CD4-positive, alpha-beta T cell treated with Interleukin-2 at 100 ng/mL for 4 hours (primary cell): ENCODE measurements at regions not wholly inside any gene's neighbourhood (a gene's known extent, or its start where the extent isn't known, plus 50 kb on each side); places are given as distances from the start of the nearest gene placed in this dataset.
"Not testable (repeated sequence)": the region's sequence is repeated elsewhere in the genome, so short reads cannot be mapped to it uniquely, and the experiment has no call there.

ENCODE experiments used
- DNase-seq: peaks from one replicate; pipeline ENCODE4 v3.0.0-alpha.2; 2020; ENCODE audit warnings: low spot score

DNA sequence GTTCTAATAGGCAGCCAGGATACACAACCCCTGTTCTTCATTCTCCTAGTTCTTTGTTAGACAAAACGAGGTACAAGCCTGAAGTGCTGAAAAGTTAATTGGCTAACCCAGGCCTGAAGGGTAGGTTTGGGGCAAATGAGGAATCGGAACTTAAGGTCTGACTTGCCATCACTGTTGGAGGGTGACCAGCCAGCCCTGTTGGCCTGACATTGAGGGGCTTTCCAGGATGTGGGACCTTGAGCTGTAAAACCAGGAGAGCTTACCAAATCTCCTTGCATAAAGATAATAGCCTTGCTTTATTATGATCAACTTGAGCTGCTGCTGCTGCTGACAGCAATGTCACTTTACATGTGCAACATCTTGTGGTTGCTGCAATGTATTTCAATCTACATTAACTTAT, 256.0 kb downstream of the VAPA start:
- DNase-seq: no peak

DNA sequence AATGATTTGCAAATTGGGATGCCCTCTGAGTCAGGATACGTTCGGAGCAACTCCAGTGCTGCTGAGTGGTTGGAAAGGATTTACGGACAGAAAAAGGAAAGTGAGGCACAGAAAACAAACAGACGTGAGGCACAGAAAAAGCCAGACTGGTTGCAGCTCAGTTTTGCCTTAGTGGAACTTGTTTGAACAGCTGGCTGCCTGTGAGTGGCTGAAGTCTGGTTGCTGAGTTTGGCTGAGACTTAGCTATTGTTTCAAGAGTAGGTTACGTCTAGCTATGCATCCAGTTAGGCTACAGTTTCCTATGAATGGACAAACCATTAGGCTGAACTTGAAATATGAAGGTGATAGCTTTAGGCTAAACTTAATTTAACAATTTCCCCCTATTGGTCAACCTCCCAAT, 256.6 kb downstream of the VAPA start:
- DNase-seq: no peak

DNA sequence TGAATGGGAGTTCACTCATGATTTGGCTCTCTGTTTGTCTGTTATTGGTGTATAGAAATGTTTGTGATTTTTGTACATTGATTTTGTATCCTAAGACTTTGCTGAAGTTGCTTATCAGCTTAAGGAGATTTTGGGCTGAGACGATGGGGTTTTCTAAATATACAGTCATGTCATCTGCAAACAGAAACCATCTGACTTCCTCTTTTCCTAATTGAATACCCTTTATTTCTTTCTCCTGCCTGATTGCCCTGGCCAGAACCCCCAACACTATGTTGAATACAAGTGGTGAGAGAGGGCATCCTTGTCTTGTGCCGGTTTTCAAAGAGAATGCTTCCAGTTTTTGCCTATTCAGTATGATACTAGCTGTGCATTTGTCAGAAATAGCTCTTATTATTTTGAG, 261.5 kb downstream of the VAPA start:
- not testable (repeated sequence) for DNase-seq

DNA sequence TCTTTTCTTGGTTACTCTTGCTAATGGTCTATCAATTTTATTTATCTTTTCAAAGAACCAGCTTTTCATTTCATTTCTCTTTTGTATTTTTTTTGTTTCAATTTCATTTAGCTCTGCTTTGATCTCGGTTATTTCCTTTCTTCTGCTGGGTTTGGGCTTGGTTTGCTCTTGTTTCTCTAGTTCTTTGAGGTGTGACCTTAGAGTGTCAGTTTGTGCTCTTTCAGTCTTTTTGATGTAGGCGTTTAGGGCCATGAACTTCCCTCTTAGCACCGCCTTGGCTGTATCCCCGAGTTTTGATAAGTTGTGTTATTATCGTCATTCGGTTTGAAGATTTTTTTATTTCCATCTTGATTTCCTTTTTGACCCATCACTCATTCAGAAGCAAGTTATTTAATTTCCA, 265.5 kb downstream of the VAPA start:
- DNase-seq: not testable (repeated sequence)

DNA sequence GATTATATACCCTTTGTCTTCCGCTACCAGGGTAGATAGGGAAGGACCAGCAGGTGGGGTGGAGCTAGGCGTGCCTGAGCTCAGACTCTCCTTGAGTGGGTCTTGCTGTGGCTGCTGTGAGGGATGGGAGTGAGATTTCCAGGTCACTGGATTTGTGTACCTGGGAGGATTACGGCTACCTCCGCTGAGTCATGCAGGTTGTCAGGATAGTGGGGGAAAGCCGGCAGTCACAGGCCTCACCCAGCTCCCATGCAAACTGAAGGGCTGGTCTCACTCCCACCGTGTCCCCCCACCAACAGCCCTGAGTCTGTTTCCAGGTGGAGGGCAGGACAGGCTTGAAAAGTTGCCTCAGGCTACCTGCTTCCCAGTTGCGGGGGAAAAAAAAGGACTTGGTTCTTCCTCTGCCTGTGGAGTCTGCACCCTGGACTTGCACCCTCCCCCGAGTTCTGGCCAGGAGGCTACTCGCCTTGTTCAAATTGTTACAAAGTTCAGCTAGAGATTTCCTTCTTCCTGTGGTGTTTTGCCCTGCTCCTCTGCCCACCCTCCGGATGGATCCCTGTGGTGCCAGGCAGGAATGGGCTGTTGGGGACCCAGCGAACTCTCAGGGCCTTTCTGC, 268.3 kb downstream of the VAPA start:
- no peak for DNase-seq

DNA sequence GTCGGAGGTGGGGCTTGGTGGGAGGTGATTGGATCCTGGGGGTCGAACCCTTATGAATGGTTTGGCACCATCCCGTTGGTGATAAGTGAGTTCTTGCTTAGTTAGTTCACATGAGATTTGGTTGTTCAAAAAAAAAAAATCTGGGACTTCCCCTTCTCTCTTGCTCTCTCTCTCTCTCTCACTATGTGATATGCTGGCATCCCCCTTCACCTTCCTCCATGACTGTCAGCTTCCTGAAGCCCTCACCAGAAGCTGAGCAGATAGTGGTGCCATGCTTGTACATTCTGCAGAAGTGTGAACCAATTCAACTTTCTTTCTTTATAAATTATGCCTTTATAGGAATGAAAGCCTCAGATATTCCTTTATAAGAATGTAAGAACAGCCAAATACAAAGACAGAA, 269.7 kb upstream of the APCDD1 start:
- no peak for DNase-seq

DNA sequence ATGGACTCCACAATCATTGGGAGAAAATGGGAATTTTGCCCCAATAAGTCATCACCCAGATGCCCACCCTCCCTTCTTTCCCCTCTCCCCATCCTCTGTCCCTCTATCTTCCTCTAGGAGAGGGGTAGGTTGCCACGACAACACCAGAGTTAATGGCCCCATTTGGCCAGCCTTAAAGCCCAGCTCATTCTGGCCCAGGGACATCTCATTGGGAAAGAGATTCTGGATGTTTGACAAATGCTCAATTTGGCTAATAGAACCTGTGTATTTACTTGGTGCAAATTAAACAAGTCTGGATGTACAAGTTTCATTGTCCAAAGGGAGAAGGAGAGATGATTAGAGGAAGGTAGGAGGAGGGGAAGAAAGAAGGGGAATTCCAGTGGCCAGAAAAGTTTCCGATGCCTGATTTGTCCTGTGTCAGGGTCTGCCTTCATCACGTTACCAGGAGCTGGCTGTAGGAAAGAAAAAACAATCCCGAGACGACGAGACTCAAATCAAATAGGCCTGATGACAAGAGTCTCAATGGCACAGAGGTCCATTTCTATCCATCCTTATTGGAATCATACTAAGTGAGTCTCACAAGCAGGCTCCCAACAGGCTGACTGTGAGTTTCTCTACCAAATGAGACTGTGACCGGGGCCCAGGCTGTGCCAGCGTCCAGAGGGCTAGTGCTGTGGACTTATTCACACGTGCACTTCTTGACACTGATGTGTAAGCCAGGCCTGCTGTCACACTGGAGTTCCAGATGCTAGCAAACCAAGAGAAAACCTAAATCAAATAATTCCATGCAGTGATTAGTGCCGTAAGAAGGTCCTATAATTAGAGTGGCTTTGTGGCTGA, 265.2 kb upstream of the APCDD1 start:
- DNase-seq: no peak

DNA sequence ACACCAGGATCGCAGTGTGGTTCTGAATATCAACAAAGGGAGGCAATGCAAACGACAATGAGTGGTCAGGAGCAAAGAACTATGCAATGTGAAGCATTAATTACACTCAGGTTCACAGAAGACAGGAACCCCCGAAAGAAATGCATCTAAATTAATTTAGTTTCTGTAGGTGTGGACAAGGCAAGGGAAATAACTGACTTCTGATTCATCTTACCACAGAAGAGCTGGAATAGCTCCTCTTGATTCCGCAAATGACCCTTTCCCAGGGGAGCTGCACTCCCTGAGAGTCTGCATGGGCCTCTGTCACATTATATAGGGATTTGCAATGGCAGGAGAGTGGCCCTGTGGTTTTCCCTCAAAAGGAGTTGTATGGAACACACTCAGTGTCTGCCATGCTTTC, 263.9 kb upstream of the APCDD1 start:
- no peak for DNase-seq

DNA sequence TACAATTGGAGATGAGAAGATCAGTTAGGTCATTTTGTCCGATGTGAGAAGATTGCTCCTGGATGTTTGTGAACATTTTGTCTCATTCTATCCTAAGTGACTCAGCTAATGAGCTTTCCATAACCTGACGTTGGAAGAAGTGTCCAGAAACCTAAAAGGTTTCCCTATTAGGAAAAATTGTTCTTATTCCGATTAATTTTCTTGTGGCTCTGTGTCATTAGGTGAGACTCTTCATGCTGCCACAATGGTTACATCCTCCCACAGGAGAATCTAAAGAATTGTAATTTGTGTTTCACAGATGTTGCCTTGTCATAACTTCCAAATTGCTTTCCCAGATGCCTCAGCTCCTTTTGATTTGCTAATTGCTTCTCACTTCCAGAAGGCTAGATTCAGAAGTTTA, 261.0 kb upstream of the APCDD1 start:
- DNase-seq: no peak

DNA sequence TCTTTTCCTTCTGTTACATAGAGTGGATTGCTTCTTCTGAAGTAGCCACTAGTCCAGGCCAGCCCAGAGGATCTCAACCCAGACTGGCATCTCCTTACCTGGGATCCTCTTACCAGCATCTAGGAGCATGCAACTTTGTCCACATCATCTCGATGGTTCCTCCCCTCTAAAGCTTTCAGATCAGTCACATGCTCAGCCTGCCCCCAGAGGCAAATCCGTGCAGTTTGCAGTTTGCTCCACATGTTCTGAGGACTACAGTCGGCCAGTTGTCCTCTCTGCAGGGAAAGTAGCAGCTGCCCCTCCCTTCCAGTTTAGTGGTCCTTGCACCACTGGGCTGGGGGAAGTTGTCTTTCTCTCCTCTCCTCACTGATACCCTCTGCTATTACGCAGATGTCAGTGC, 259.8 kb upstream of the APCDD1 start:
- no peak for DNase-seq

DNA sequence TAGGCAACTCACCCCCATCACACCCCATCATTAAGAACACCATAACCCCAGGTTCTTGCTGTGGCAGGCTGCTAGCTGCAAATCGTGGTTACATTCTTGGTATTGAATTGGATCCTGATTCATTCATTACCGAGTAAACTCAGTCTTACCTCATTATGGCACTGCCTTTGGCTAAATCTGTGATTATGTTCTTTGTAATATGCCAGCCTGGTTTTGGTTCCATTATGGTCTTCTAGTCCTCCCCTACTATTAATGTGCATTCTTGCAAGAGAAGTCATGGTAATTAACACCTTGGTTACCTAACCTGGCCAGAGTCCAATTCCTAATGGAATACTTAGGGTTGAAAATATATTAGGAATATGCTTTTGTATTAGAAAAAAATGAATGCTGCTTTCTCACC, 258.9 kb upstream of the APCDD1 start:
- DNase-seq: no peak

DNA sequence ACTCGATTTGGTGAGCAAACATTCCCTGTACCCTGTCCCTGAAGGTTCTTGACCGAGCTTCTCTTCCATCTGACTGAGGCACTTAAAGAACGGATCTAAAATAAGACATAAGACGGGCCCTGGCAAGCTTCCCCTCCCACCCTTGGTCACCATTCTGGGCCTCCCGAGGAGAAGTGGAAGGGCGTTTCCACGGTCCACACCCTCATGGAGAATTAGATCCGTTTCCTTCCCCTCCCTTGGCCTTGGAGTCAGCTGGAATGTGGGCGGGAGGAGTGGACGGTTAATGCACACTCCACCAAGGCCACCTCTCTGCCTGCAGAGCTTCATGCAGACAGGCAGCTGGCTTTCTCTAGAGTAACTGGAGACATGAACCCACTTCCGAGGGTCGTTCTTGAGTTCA, 257.3 kb upstream of the APCDD1 start:
- no peak for DNase-seq

DNA sequence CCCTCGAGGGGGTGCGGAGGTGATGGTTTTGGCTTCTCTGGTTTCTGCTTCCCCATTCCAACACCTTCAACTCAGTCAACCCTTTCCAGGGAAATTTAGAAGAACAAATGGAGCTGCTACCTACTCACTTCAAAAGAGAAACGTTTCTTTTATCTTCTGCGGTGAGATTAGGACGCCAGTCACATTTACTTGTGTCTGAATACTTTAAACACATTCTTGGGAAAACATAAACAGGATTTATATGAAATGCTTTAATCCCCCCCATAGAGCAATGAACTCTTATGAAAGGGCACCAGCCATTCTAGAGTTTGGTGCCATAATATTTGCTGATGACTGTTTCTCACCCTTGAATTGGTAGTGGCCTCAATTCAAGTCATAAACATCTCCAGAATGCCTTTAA, 253.2 kb upstream of the APCDD1 start:
- no peak for DNase-seq

DNA sequence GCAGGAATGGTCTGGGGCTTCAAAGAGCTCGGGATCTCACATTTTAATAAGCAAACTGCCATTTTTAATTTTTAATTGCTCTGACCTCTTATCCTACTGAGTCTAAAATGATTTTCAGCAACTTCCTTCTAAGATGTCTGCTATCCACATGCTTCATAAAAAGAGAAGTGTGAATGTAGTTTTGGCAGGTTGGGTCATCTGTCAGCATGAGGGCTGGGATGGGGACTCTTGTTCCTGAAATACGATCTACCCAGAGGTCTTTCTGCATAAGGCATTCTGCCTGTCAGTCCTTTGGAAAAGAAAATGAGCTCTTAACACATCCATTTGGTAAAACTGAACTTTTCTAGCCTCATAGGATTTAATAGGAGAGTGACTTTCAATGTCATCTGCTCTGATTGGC, 252.8 kb upstream of the APCDD1 start:
- DNase-seq: no peak

DNA sequence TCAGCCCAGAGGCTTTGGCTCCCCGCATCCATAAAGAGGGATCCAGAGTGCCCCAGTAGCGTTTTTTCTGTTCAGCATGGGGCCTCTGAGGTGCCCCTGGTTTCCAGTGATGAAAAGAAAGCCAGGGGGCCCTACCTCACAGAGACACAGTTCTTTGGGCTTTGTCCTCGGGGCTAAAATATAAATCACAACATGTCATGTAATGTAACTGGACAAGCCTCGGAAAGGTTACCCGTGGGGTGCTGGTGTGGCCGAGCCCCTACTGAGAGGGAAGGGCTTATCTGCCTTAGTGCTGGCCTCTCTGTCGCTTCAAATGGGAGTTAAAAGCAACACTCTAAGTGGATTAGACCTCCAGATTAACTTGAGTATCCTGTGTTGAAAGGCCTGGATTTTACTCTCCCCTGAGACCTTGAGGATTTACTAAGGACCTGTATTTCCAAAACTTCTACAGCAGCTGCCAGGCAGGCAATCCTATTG, 251.6 kb upstream of the APCDD1 start:
- DNase-seq: no peak

DNA sequence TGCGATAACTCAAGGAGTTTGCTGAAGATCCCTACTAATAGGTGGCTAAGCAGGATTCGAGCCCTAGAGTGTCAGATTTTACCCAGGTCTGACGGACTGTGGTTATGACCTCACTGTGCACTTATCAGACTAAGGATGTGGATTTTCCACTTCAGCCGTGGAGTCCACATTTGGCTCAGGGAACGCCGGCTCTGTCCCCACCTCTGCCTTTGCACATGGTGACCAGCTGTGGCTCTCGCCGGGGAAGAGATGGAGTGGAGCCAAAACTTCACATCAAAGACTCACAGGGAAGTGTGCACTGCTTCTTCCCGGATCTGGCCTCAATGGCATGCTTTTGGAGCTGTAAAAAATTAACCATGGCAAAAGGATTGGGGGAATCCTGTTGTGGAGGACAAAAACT, 249.3 kb upstream of the APCDD1 start:
- DNase-seq: no peak

DNA sequence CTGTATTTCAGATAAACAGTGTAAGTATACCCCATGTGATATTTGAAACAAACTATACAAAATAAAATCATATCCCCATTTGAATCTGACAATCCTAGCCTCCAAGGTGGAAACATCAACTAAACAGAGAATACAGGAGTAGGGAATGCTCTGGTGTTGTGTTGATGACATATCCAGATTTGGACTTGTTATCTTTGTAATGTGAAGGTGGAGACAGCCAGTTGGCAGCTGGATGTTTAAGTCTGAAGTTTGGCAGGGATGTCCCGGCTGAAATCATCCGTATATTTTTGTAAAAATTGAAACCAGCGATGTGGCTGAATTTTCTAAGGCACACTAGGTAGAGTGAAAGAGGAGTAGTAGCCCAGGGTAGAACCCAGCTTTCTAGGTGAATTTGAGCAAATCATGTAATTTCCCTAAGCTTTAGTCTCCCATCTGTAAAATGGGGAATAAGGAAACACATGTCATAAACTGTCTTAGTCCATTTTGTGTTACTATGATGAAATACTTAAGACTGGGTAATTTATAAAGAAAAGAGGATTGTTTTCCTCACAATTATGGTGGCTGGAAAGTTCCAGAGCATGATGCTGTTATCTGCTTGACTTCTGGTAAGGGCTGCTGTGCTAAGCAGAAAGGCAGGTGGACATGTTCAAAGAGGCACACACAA, 246.6 kb upstream of the APCDD1 start:
- DNase-seq: no peak

DNA sequence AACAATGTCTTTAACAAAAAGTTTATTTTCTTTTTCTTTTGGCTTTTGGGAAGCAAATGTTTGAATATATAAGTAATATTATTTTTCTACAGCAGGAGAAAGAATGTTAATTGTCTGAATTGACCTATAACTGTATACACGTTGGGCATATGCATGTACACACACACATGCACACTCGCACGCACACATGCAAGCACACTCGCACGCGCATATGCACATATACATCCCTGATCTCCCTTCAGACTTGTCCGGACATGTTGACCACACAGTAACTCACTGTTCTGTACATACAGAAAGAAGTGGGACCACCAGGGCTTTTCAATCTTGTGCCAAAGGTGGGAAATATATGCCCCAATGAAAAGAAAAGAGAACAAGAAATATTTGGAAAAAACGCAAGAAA, 245.1 kb upstream of the APCDD1 start:
- no peak for DNase-seq

DNA sequence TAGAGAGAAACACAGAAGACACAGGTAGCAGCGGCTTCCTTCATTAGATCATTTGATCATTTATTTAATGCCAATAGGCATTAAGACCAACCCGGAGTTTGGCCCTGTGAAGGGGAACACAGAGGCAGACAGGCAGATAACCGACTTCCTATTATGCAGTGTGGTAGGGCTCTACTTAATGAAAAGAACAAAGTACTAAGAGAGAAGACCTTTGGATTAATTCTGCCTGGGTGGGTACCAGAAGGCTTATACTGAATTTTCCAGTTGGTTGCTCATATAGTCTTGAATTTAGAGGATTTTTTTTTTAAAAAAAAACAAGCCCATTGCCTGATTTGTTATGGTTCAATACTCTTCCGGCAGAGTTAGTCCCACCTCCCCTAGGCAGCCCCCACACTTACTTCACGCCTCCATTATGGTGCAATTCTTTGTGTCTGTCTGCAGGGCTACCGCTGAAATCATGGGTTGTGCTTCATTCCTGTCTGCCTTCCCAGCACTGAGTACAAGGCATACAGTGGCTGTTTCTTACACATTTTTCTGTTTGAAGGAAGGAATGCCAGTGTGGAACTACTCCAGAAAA, 244.3 kb upstream of the APCDD1 start:
- no peak for DNase-seq

DNA sequence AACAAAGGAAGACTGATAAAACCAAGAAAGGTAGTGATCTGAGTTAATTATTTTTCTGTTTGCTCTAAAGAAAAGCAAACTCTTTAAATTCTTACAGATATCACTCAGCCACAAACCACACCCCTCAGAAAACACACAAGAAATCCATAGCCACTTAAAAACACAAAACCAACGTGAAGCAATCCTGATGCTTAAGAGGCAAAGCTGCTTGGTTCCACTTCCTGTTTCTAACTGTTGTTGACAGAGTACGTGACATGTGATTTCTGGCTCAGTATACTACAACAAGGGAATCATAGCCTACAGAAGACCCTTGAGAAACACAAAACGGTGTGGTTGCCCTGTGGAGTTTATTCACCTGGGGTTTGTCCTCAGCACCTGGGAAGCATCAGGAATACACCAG, 240.9 kb upstream of the APCDD1 start:
- DNase-seq: peak; percentile 5

DNA sequence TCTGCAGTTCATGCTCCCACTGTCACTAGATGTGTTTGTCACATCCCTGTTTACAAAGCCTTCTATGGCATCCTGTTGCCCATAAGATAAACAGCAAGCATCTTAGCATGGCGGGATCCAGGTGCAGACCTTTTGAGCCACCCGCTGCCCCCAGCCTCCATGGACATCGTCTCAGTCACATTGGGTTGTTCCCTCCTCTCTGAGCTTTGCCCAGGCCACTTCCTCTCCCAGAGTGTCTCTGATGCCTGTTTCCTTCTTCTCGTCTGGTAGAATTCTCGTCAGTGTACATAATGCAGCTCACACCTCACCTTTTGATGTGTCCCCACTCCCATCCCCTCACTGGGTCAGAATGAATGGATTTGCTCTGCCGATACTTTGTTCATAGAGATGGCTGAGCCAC, 239.0 kb upstream of the APCDD1 start:
- no peak for DNase-seq

DNA sequence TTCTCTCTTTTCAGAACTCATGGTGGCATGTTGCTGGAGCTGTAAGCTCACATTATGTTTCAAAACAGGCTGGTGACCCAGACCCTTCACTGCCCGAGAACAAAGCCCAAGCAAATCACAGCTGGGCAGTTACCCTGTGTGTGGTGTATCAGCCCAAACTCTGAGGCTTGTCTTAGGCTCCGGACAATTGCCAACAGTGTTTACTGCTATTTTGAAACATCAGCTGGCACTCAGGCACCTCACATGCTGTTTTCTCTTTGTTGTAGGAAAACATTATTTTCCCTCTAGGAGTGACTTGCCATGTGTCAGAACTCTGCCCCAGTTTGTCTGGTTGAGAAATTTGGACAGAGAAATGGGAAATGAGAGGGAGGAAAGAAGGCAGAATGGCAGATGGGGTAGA, 237.6 kb upstream of the APCDD1 start:
- no peak for DNase-seq

DNA sequence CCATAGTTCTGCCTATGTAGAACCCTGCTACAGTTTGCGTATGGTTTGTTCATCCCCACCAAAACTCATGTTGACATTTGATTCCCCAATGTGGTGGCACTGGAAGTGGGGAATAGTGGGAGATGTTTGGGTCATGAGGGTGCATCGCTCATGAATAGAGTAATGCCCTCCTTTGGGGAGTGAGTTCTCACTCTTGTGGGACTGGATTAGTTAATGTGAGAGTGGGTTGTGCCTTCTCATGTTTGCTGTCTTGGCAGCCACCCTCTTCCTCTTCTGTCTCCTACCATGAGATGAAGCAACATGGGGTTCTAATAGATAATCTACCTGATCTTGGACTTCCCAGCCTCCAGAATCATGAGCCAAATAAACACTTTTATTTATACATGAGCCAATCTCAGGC, 237.2 kb upstream of the APCDD1 start:
- DNase-seq: no peak
